ENCODE measurements at regions not wholly inside any gene's neighbourhood (a gene's known extent, or its start where the extent isn't known, plus 50 kb on each side); places are given as distances from the start of the nearest gene placed in this dataset.

DNA sequence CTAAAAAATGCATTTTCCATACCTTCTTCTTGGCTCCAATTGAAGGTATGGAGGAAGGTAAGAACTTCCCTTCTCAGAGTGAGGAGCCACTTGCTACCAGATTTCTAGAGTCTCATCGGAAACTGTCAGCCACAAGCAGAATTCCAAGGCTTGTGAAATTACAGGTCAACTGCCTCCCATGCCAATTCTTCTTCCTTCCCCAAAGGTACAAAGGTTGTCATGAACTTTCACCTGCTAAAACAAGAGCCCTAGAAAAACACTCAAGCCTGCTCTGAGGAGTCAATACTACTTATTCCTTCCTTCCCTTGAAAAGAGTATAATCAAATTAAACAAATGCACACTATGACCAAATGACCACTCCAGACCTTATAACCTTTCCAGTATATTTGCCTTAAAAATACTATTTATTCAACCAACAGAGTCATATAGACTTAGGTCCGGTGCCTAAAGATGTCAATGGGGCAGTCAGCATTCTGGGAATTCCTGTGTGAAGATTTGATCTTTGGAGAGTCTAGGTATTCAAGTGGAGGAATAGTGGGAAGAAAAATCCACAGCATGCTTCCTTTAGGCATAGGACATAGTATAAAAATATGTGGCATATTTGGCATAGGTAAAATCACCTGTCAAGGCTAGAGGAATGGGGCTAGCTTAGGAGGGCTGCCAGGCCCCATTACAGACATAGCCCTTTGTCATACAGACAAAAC lies 539.3 kb downstream of the LIG4 start:
- Histone ChIP-seq H3K4me1 (no peaks in the 10 kb centered on the region), H3K4me3 (no peak overlapping the region), H3K36me3 (no peaks in the 10 kb centered on the region), H3K27me3 (no peaks in the 10 kb centered on the region), H3K9me3 (no peaks in the 10 kb centered on the region), H3K27ac (no peak overlapping the region)
- no peak for DNase-seq
- intact Hi-C loops (cut with DNase I) = no loop called here
- TF ChIP-seq, protein P1, sequence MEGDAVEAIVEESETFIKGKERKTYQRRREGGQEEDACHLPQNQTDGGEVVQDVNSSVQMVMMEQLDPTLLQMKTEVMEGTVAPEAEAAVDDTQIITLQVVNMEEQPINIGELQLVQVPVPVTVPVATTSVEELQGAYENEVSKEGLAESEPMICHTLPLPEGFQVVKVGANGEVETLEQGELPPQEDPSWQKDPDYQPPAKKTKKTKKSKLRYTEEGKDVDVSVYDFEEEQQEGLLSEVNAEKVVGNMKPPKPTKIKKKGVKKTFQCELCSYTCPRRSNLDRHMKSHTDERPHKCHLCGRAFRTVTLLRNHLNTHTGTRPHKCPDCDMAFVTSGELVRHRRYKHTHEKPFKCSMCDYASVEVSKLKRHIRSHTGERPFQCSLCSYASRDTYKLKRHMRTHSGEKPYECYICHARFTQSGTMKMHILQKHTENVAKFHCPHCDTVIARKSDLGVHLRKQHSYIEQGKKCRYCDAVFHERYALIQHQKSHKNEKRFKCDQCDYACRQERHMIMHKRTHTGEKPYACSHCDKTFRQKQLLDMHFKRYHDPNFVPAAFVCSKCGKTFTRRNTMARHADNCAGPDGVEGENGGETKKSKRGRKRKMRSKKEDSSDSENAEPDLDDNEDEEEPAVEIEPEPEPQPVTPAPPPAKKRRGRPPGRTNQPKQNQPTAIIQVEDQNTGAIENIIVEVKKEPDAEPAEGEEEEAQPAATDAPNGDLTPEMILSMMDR (IDR thresholded peaks at IDR 0.05) = no peak
- ATAC-seq = peak; percentile 73

GRCh38 chr13:107669391-107669993 lies 545.8 kb downstream of the LIG4 start:
- no peaks in the 10 kb centered on the region for H3K36me3 ChIP-seq
- no peak overlapping the region for H3K27ac ChIP-seq
- H3K27me3 ChIP-seq = no peaks in the 10 kb centered on the region
- H3K4me1 ChIP-seq = no peaks in the 10 kb centered on the region
- intact Hi-C loops (cut with DNase I) = no loop called here
- TF ChIP-seq, protein P1 (IDR thresholded peaks at IDR 0.05) = no peak
- peaks cover 0 to 8% of the 10 kb centered on the region in 2 donors for H3K9me3 ChIP-seq
- DNase-seq (no peak), ATAC-seq (no peak)
- no peak overlapping the region for H3K4me3 ChIP-seq

- H3K9me3 ChIP-seq = peaks cover 0 to 8% of the 10 kb centered on the region in 2 donors
- no peaks in the 10 kb centered on the region for H3K4me1 ChIP-seq
- H3K27me3 ChIP-seq = no peaks in the 10 kb centered on the region
- TF ChIP-seq, protein P1 (IDR thresholded peaks at IDR 0.05) = no peak
- H3K4me3 ChIP-seq = no peak overlapping the region
- H3K27ac ChIP-seq = no peak overlapping the region
- DNase-seq (no peak), ATAC-seq (no peak)
- intact Hi-C loops (cut with DNase I) = no loop called here
- no peaks in the 10 kb centered on the region for H3K36me3 ChIP-seq
These were observed 549.3 kb downstream of the LIG4 start for GRCh38 chr13:107665926-107666458.

GRCh38 chr13:107650081-107650701 lies 565.1 kb downstream of the LIG4 start:
- peak; percentile 20 to 73 (median 42) for DNase-seq
- intact Hi-C loops (cut with DNase I) = loop anchor here in 1 of 2 donors (10.0 kb wide), 1 partner anchor 435 kb away; no protein-coding TSS in a partner anchor
- no peak overlapping the region for H3K4me3 ChIP-seq
- peak; percentile 85 for ATAC-seq
- TF ChIP-seq, protein P1 (IDR thresholded peaks at IDR 0.05) = peak; percentile 55 to 85
- no peaks in the 10 kb centered on the region for H3K36me3 ChIP-seq
- no peaks in the 10 kb centered on the region for H3K27me3 ChIP-seq
- no peaks in the 10 kb centered on the region for H3K4me1 ChIP-seq
- H3K9me3 ChIP-seq = no peaks in the 10 kb centered on the region
- no peak overlapping the region for H3K27ac ChIP-seq

- Histone ChIP-seq H3K27me3 (no peaks in the 10 kb centered on the region), H3K27ac (no peak overlapping the region), H3K9me3 (no peaks in the 10 kb centered on the region), H3K4me3 (no peak overlapping the region), H3K4me1 (no peaks in the 10 kb centered on the region), H3K36me3 (no peaks in the 10 kb centered on the region)
- no peak for DNase-seq
- TF ChIP-seq, protein P1 (IDR thresholded peaks at IDR 0.05) = no peak
- ATAC-seq = no peak
- intact Hi-C loops (cut with DNase I) = loop anchor here in 1 of 2 donors (10.0 kb wide), 1 partner anchor 434 kb away; no protein-coding TSS in a partner anchor
These were observed 566.3 kb downstream of the LIG4 start for GRCh38 chr13:107649079-107649478.

All from left lung (tissue), 4 donors.